Karpas-422 (cell line): ENCODE measurements at regions not wholly inside any gene's neighbourhood (a gene's known extent, or its start where the extent isn't known, plus 50 kb on each side); places are given as distances from the start of the nearest gene placed in this dataset.
"Not testable (repeated sequence)": the region's sequence is repeated elsewhere in the genome, so short reads cannot be mapped to it uniquely, and the experiment has no call there.

Source experiments
- DNase-seq: peaks from one replicate; pipeline ENCODE4 v3.0.0-alpha.2; 2015
- H2AFZ ChIP-seq: fragments of 200-600 bp; sonication (generic); 2 replicates; pipeline ENCODE4 v1.6.1; 2014; ENCODE audit warnings: antibody characterized with exemption, low read length, mixed read lengths
- H3K27ac ChIP-seq: fragments of 200-600 bp; sonication (generic); 2 replicates; pipeline ENCODE4 v1.5.1; 2014; ENCODE audit warnings: mild to moderate bottlenecking, low read length, moderate library complexity
- H3K27me3 ChIP-seq: fragments of 200-600 bp; sonication (generic); 2 replicates; pipeline ENCODE4 v1.6.1; 2014; ENCODE audit warnings: low read length, mixed read lengths
- H3K36me3 ChIP-seq: fragments of 200-600 bp; sonication (generic); 2 replicates; pipeline ENCODE4 v1.6.1; 2014; ENCODE audit warnings: low read length, mixed read lengths; ENCODE audit not compliant: insufficient read depth
- H3K4me1 ChIP-seq: fragments of 200-600 bp; sonication (generic); 2 replicates; pipeline ENCODE4 v1.6.1; 2014; ENCODE audit warnings: mild to moderate bottlenecking, low read length, mixed read lengths
- H3K4me2 ChIP-seq: fragments of 200-600 bp; sonication (generic); 2 replicates; pipeline ENCODE4 v1.6.1; 2014; ENCODE audit warnings: low read length, low read depth, mild to moderate bottlenecking; ENCODE audit not compliant: poor library complexity, severe bottlenecking
- H3K4me3 ChIP-seq: fragments of 200-600 bp; sonication (generic); 2 replicates; pipeline ENCODE4 v1.5.1; 2014; ENCODE audit warnings: mild to moderate bottlenecking, antibody characterized with exemption, low read length, mixed read lengths
- H3K79me2 ChIP-seq: fragments of 200-600 bp; sonication (generic); 2 replicates; pipeline ENCODE4 v1.6.1; 2014; ENCODE audit warnings: mild to moderate bottlenecking, low read length, mixed read lengths
- H3K9ac ChIP-seq: fragments of 200-600 bp; sonication (generic); 2 replicates; pipeline ENCODE4 v1.6.0; 2014; ENCODE audit warnings: low read length
- H3K9me2 ChIP-seq: fragments of 200-600 bp; sonication (generic), shearing (Covaris generic); replicated peaks from 2 replicates; pipeline ENCODE4 v1.6.0; 2014; ENCODE audit warnings: mild to moderate bottlenecking, low read length, moderate library complexity; ENCODE audit not compliant: insufficient read depth
- H3K9me3 ChIP-seq: fragments of 300-700, 200-600 bp; sonication (generic); 2 replicates; pipeline ENCODE4 v1.6.1; 2014; ENCODE audit warnings: low read length, mixed read lengths
- H4K20me1 ChIP-seq: fragments of 200-600 bp; sonication (generic); 2 replicates; pipeline ENCODE4 v1.6.1; 2014; ENCODE audit warnings: mild to moderate bottlenecking, antibody characterized with exemption, low read length, low read depth; ENCODE audit not compliant: insufficient read depth

- H3K27ac ChIP-seq, H3K79me2 ChIP-seq, H3K27me3 ChIP-seq, H3K4me3 ChIP-seq, H2AFZ ChIP-seq, H3K9me3 ChIP-seq, H4K20me1 ChIP-seq, H3K4me2 ChIP-seq, DNase-seq, H3K36me3 ChIP-seq, H3K9me2 ChIP-seq, H3K4me1 ChIP-seq, H3K9ac ChIP-seq: not testable (repeated sequence)
Observed at GRCh38 chr2:36279506-36279905, 76.1 kb upstream of the CRIM1 start.

DNA sequence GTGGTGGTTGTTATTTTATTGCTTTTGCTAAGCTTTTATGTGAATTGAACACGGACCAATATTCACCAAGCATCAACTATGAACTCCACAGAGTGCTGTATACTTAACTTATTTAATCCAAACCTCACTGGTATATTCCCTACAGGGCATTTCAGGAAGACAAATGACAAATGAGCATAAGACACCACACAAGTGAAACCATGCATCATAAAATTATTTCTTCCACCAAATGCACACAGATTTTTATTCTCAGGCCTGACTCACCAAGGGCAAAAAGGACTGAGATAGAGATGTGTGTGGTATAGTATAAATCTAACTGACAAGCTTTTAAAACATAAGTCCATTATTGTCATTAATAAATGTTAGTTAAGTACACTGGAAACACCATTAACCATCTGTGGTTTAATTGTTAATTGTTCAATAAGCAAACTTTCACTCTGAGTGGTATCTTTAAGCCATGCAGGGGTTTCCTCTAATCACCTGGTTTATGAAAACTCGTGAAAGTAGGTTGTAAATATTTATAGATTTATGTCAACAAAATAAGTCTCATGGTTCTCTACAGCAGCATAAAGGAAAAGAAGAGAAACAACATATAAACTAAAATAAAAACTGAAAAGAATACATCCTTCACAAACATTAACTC, 77.6 kb upstream of the CRIM1 start:
- Histone ChIP-seq H3K4me1 (no peaks in the 10 kb centered on the region), H3K9me3 (no peaks in the 10 kb centered on the region), H3K4me3 (no peak overlapping the region), H3K79me2 (no peaks in the 10 kb centered on the region), H4K20me1 (no peaks in the 10 kb centered on the region), H3K36me3 (no peaks in the 10 kb centered on the region; the same call in 1 of the 2 replicates), H3K9ac (no peak overlapping the region), H3K27ac (no peak overlapping the region), H3K4me2 (no peak overlapping the region), H3K27me3 (no peaks in the 10 kb centered on the region), H3K9me2 (no peaks in the 10 kb centered on the region), H2AFZ (no peak overlapping the region)
- DNase-seq = no peak

- H2AFZ ChIP-seq = no peak overlapping the region
- no peaks in the 10 kb centered on the region for H3K27me3 ChIP-seq
- no peaks in the 10 kb centered on the region for H3K4me1 ChIP-seq
- no peaks in the 10 kb centered on the region for H3K9me3 ChIP-seq
- no peaks in the 10 kb centered on the region for H3K79me2 ChIP-seq
- no peak overlapping the region for H3K4me3 ChIP-seq
- H3K9me2 ChIP-seq = no peaks in the 10 kb centered on the region
- no peak overlapping the region for H3K4me2 ChIP-seq
- H3K27ac ChIP-seq = no peak overlapping the region
- DNase-seq = no peak
- no peak overlapping the region for H3K9ac ChIP-seq
- no peaks in the 10 kb centered on the region for H4K20me1 ChIP-seq
- H3K36me3 ChIP-seq = no peaks in the 10 kb centered on the region; the same call in 1 of the 2 replicates
Observed at GRCh38 chr2:36277146-36277808, 78.3 kb upstream of the CRIM1 start.

DNA sequence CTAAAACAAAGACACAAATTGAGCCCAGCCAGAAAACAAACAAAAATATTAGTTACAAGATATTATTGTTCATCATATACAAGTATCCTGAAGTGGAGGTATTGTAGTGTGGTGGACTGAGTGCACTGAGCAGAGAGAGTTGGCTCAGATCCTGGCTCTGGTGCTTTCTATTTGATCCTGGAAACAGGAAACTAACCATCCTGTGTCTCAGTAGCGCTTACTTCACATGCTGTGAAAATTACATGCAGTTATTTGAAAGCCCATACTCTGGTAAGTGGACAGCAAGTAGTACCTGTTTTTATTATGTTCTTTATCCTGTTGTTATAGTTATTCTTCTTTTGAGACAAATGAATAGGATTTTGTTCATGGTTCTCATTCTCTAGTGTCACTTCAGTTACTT, 84.3 kb upstream of the CRIM1 start:
- DNase-seq = no peak
- Histone ChIP-seq H3K27ac (no peak overlapping the region), H3K4me2 (no peak overlapping the region), H3K9me2 (no peaks in the 10 kb centered on the region), H3K4me1 (no peaks in the 10 kb centered on the region), H2AFZ (no peak overlapping the region), H3K9me3 (peaks cover 3% of the 10 kb centered on the region; the same call in 1 of the 2 replicates), H3K27me3 (no peaks in the 10 kb centered on the region), H3K4me3 (no peak overlapping the region), H3K36me3 (no peaks in the 10 kb centered on the region), H3K9ac (no peak overlapping the region), H4K20me1 (no peaks in the 10 kb centered on the region), H3K79me2 (no peaks in the 10 kb centered on the region)

- Histone ChIP-seq H3K9me2 (no peaks in the 10 kb centered on the region), H3K4me2 (no peak overlapping the region), H3K4me3 (no peak overlapping the region), H2AFZ (no peak overlapping the region), H3K9me3 (peaks cover 3% of the 10 kb centered on the region; the same call in 1 of the 2 replicates), H4K20me1 (no peaks in the 10 kb centered on the region), H3K9ac (no peak overlapping the region), H3K79me2 (no peaks in the 10 kb centered on the region), H3K27me3 (no peaks in the 10 kb centered on the region), H3K4me1 (no peaks in the 10 kb centered on the region), H3K36me3 (no peaks in the 10 kb centered on the region), H3K27ac (no peak overlapping the region)
- DNase-seq = no peak
Observed at GRCh38 chr2:36270758-36271157, 84.8 kb upstream of the CRIM1 start.

GRCh38 chr2:36267194-36267593, 88.4 kb upstream of the CRIM1 start:
- no peak for DNase-seq
- H3K27ac ChIP-seq = no peak overlapping the region
- no peaks in the 10 kb centered on the region for H3K4me1 ChIP-seq
- H3K9ac ChIP-seq = no peak overlapping the region
- H2AFZ ChIP-seq = no peak overlapping the region
- no peak overlapping the region for H3K4me2 ChIP-seq
- peaks cover 3% of the 10 kb centered on the region; the same call in 1 of the 2 replicates for H3K9me3 ChIP-seq
- no peaks in the 10 kb centered on the region for H3K27me3 ChIP-seq
- no peaks in the 10 kb centered on the region for H3K79me2 ChIP-seq
- no peaks in the 10 kb centered on the region for H3K36me3 ChIP-seq
- H3K4me3 ChIP-seq = no peak overlapping the region
- no peaks in the 10 kb centered on the region for H3K9me2 ChIP-seq
- H4K20me1 ChIP-seq = no peaks in the 10 kb centered on the region

DNA sequence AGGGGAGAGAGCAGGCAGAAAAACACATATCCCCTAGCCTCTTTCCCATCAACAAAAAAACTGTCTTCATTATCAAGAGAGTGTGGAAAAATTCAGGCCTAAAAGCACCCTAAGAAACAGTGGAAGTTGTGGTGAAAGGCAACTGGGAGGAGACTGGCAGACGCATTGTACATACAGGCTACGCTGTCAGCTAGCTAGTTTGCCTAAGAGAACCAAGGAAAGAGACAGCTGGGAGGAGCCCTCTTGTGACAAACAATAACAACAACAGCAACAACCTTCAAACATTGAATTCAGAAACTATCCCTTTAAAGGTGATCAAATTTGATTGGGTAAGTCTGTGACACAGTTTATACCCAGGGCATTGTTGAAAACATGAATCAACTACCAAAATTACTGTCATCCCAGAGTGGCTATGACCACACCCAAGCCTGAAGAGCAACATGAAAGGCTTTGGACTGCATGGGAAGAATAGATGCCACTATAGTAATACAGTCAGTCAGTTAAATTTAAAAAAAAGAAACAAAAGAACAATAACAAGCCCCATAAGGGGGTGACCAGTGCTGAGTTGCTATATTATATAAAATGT, 88.9 kb upstream of the CRIM1 start:
- Histone ChIP-seq H3K36me3 (no peaks in the 10 kb centered on the region), H3K27me3 (no peaks in the 10 kb centered on the region), H3K4me2 (no peak overlapping the region), H3K4me1 (no peaks in the 10 kb centered on the region), H3K27ac (no peak overlapping the region), H3K9me3 (peaks cover 3% of the 10 kb centered on the region; the same call in 1 of the 2 replicates), H3K79me2 (no peaks in the 10 kb centered on the region), H2AFZ (no peak overlapping the region), H3K9ac (no peak overlapping the region), H3K9me2 (no peaks in the 10 kb centered on the region), H3K4me3 (no peak overlapping the region), H4K20me1 (no peaks in the 10 kb centered on the region)
- DNase-seq = no peak

- no peaks in the 10 kb centered on the region for H3K27me3 ChIP-seq
- no peak overlapping the region for H3K4me3 ChIP-seq
- no peak overlapping the region for H3K27ac ChIP-seq
- H3K4me1 ChIP-seq = no peaks in the 10 kb centered on the region
- H3K36me3 ChIP-seq = no peaks in the 10 kb centered on the region
- no peaks in the 10 kb centered on the region for H3K79me2 ChIP-seq
- no peak overlapping the region for H3K9ac ChIP-seq
- H3K9me2 ChIP-seq = no peaks in the 10 kb centered on the region
- H4K20me1 ChIP-seq = no peaks in the 10 kb centered on the region
- no peak overlapping the region for H2AFZ ChIP-seq
- H3K9me3 ChIP-seq = peaks cover under 1% of the 10 kb centered on the region; the same call in 1 of the 2 replicates
- no peak for DNase-seq
- no peak overlapping the region for H3K4me2 ChIP-seq
Observed at GRCh38 chr2:36262581-36262980, 93.0 kb upstream of the CRIM1 start.
